ENCODE measurements at regions not wholly inside any gene's neighbourhood (a gene's known extent, or its start where the extent isn't known, plus 50 kb on each side); places are given as distances from the start of the nearest gene placed in this dataset.

- no peak for DNase-seq (ENCODE audit: low spot score, unreplicated experiment)
- TF ChIP-seq CTCF (IDR thresholded peaks at IDR 0.05; ENCODE audit: unreplicated experiment), result no peak
- Mint-ChIP-seq H3K4me1 (ENCODE audit: low read depth) (no peaks in the 10 kb centered on the region), H3K4me3 (ENCODE audit: low read depth) (no peak overlapping the region), H3K27me3 (no peaks in the 10 kb centered on the region), H3K9me3 (ENCODE audit: low read depth) (peaks cover 4% of the 10 kb centered on the region), H3K27ac (no peak overlapping the region), H3K36me3 (ENCODE audit: insufficient read depth) (no peaks in the 10 kb centered on the region)
Observed at GRCh38 chr11:19395050-19395449, 154.3 kb upstream of the E2F8 start.

- no peak for TF ChIP-seq CTCF (IDR thresholded peaks at IDR 0.05; ENCODE audit: unreplicated experiment)
- Mint-ChIP-seq H3K36me3 (ENCODE audit: insufficient read depth) (no peaks in the 10 kb centered on the region), H3K4me1 (ENCODE audit: low read depth) (peaks cover 2% of the 10 kb centered on the region), H3K27me3 (no peaks in the 10 kb centered on the region), H3K9me3 (ENCODE audit: low read depth) (peaks cover 4% of the 10 kb centered on the region), H3K27ac (no peak overlapping the region), H3K4me3 (ENCODE audit: low read depth) (no peak overlapping the region)
- DNase-seq (ENCODE audit: low spot score, unreplicated experiment), result no peak
Observed at GRCh38 chr11:19394525-19395016, 153.8 kb upstream of the E2F8 start.

GRCh38 chr11:19393941-19394340 lies 153.2 kb upstream of the E2F8 start:
- Mint-ChIP-seq H3K9me3 (ENCODE audit: low read depth) (peaks cover 4% of the 10 kb centered on the region), H3K4me1 (ENCODE audit: low read depth) (peaks cover 2% of the 10 kb centered on the region), H3K4me3 (ENCODE audit: low read depth) (no peak overlapping the region), H3K27me3 (no peaks in the 10 kb centered on the region), H3K27ac (no peak overlapping the region), H3K36me3 (ENCODE audit: insufficient read depth) (no peaks in the 10 kb centered on the region)
- TF ChIP-seq CTCF (IDR thresholded peaks at IDR 0.05; ENCODE audit: unreplicated experiment), result no peak
- DNase-seq (ENCODE audit: low spot score, unreplicated experiment), result no peak

GRCh38 chr11:19392847-19393518 lies 152.2 kb upstream of the E2F8 start:
- H3K27me3 Mint-ChIP-seq, result no peaks in the 10 kb centered on the region
- no peak for TF ChIP-seq CTCF (IDR thresholded peaks at IDR 0.05; ENCODE audit: unreplicated experiment)
- peaks cover 4% of the 10 kb centered on the region for H3K9me3 Mint-ChIP-seq (ENCODE audit: low read depth)
- H3K36me3 Mint-ChIP-seq (ENCODE audit: insufficient read depth), result no peaks in the 10 kb centered on the region
- no peak overlapping the region for H3K27ac Mint-ChIP-seq
- DNase-seq (ENCODE audit: low spot score, unreplicated experiment), result no peak
- H3K4me1 Mint-ChIP-seq (ENCODE audit: low read depth), result peaks cover 2% of the 10 kb centered on the region
- no peak overlapping the region for H3K4me3 Mint-ChIP-seq (ENCODE audit: low read depth)

GRCh38 chr11:19392321-19392720 lies 151.6 kb upstream of the E2F8 start:
- Mint-ChIP-seq H3K9me3 (ENCODE audit: low read depth) (peaks cover 4% of the 10 kb centered on the region), H3K27ac (no peak overlapping the region), H3K4me3 (ENCODE audit: low read depth) (no peak overlapping the region), H3K4me1 (ENCODE audit: low read depth) (peaks cover 2% of the 10 kb centered on the region), H3K27me3 (peaks cover under 1% of the 10 kb centered on the region), H3K36me3 (ENCODE audit: insufficient read depth) (no peaks in the 10 kb centered on the region)
- TF ChIP-seq CTCF (IDR thresholded peaks at IDR 0.05; ENCODE audit: unreplicated experiment), result no peak
- no peak for DNase-seq (ENCODE audit: low spot score, unreplicated experiment)

All from progenitor cell of endocrine pancreas (in vitro differentiated cells).